ENCODE measurements at regions not wholly inside any gene's neighbourhood (a gene's known extent, or its start where the extent isn't known, plus 50 kb on each side); places are given as distances from the start of the nearest gene placed in this dataset.

- TF ChIP-seq CTCF (IDR thresholded peaks at IDR 0.05), result no peak
- TF ChIP-seq EP300 (IDR thresholded peaks at IDR 0.05), result no peak
- no peak for TF ChIP-seq POLR2A (IDR thresholded peaks at IDR 0.05)
- TF ChIP-seq POLR2AphosphoS5 (IDR thresholded peaks at IDR 0.05), result no peak
Measured at GRCh38 chr18:73752965-73753364, 394.7 kb downstream of the FBXO15 start.

Measured in gastroesophageal sphincter (tissue), 3 donors.